ENCODE measurements at regions not wholly inside any gene's neighbourhood (a gene's known extent, or its start where the extent isn't known, plus 50 kb on each side); places are given as distances from the start of the nearest gene placed in this dataset.

GRCh38 chr10:111207500-111207899 is 130.7 kb downstream of the ADRA2A start:
- Histone ChIP-seq H3K9me3 (no peaks in the 10 kb centered on the region), H3K27ac (no peak overlapping the region), H3K4me3 (no peak overlapping the region), H3K27me3 (no peaks in the 10 kb centered on the region), H3K4me1 (no peaks in the 10 kb centered on the region), H3K36me3 (no peaks in the 10 kb centered on the region)
- no peak for ATAC-seq
- intact Hi-C loops (cut with DNase I), result no loop called here
- no peak for DNase-seq
- TF ChIP-seq CTCF (IDR thresholded peaks at IDR 0.05), result no peak

DNA sequence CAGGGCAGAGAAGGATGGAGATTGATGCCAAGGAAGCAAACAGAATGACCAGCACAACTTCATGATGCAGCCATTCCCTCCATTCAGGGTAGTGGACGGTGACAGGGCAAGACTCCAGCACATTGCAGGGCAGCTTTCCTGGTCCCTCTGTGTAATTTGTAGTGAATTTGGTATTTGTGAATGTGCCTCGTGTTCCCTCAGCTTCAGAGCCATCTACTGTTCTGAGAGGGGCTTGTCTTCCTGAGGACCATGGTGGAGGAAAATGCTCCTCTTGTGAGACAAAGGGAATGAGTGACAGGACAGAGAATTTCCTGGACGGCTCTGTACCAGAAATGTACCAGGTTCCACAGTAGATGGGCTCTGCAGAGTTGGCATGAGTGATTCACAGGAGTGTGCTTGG is 132.1 kb downstream of the ADRA2A start:
- no peak for ATAC-seq
- Histone ChIP-seq H3K36me3 (no peaks in the 10 kb centered on the region), H3K4me3 (no peak overlapping the region), H3K4me1 (no peaks in the 10 kb centered on the region), H3K27ac (no peak overlapping the region), H3K27me3 (no peaks in the 10 kb centered on the region), H3K9me3 (no peaks in the 10 kb centered on the region)
- DNase-seq, result no peak
- intact Hi-C loops (cut with DNase I), result no loop called here
- TF ChIP-seq CTCF (IDR thresholded peaks at IDR 0.05), result no peak

GRCh38 chr10:111209692-111210091 is 132.9 kb downstream of the ADRA2A start:
- intact Hi-C loops (cut with DNase I), result no loop called here
- ATAC-seq, result no peak
- Histone ChIP-seq H3K9me3 (no peaks in the 10 kb centered on the region), H3K4me3 (no peak overlapping the region), H3K27me3 (no peaks in the 10 kb centered on the region), H3K4me1 (no peaks in the 10 kb centered on the region), H3K36me3 (no peaks in the 10 kb centered on the region), H3K27ac (no peak overlapping the region)
- TF ChIP-seq CTCF (IDR thresholded peaks at IDR 0.05), result no peak
- DNase-seq, result no peak

- Histone ChIP-seq H3K9me3 (no peaks in the 10 kb centered on the region), H3K4me1 (no peaks in the 10 kb centered on the region)
- intact Hi-C loops (cut with DNase I), result no loop called here
These were observed 134.4 kb downstream of the ADRA2A start for GRCh38 chr10:111211241-111211640.

DNA sequence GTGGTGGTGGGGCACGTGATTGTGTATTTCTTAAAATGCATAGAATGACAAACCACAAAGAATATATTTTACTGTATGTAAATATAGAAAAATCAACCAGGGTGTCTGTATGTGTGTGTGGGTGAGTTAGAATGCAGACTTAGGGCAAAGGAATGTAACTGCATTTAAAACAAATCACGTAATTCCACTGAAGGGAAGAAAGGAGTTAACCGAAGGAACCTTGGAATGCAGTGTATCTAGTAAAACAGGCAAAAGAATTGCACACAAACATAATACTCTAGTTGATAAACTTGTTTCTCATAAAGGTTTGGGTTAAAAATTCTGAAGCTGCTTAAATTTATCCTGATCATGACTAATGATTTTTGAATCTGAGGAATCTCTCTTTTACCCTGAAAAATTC is 134.9 kb downstream of the ADRA2A start:
- no peak overlapping the region for H3K27ac ChIP-seq
- H3K36me3 ChIP-seq, result no peaks in the 10 kb centered on the region
- ATAC-seq (no peak), DNase-seq (peak in 1 of 4 donors; percentile 9)
- H3K9me3 ChIP-seq, result no peaks in the 10 kb centered on the region
- intact Hi-C loops (cut with DNase I), result no loop called here
- no peak for TF ChIP-seq CTCF (IDR thresholded peaks at IDR 0.05)
- no peaks in the 10 kb centered on the region for H3K4me1 ChIP-seq
- H3K27me3 ChIP-seq, result no peaks in the 10 kb centered on the region
- H3K4me3 ChIP-seq, result no peak overlapping the region

More at GRCh38 chr10:111211241-111211640, 134.4 kb downstream of the ADRA2A start:
- no peak for TF ChIP-seq CTCF (IDR thresholded peaks at IDR 0.05)
- no peak overlapping the region for H3K4me3 ChIP-seq
- H3K27ac ChIP-seq, result no peak overlapping the region
- H3K27me3 ChIP-seq, result no peaks in the 10 kb centered on the region
- DNase-seq, result no peak
- no peaks in the 10 kb centered on the region for H3K36me3 ChIP-seq
- no peak for ATAC-seq
